ENCODE measurements at regions not wholly inside any gene's neighbourhood (a gene's known extent, or its start where the extent isn't known, plus 50 kb on each side); places are given as distances from the start of the nearest gene placed in this dataset.

DNA sequence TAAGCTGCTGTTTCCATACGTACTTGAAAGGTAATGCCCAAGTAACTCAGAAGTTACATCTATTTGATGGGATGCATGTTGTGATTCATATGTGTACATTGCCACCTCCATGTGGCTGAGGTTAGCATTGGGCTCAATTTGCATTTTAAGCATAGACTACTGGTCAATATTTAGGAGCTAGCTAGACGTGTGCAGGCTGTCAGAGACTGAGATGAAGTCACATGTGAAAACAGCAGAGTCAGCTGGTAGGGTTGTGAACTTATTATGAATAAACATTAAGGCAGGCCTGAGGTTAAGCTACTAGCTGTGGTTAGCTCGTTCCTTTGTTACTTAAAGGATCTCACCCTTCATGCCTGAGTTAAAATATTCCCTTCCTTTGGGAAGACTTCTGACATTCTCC is 114.5 kb upstream of the MTNR1B start:
- no peak for TF ChIP-seq POLR2A (IDR thresholded peaks at IDR 0.05; ENCODE audit: low read depth, low read length)
- no peak for TF ChIP-seq POLR2AphosphoS5 (IDR thresholded peaks at IDR 0.05; ENCODE audit: low read depth, low read length)
- no peak for TF ChIP-seq TAF1 (IDR thresholded peaks at IDR 0.05; ENCODE audit: borderline replicate concordance, low read depth, low read length)
- FAIRE-seq (no peak), DNase-seq (ENCODE audit: insufficient read length) (no peak)

DNA sequence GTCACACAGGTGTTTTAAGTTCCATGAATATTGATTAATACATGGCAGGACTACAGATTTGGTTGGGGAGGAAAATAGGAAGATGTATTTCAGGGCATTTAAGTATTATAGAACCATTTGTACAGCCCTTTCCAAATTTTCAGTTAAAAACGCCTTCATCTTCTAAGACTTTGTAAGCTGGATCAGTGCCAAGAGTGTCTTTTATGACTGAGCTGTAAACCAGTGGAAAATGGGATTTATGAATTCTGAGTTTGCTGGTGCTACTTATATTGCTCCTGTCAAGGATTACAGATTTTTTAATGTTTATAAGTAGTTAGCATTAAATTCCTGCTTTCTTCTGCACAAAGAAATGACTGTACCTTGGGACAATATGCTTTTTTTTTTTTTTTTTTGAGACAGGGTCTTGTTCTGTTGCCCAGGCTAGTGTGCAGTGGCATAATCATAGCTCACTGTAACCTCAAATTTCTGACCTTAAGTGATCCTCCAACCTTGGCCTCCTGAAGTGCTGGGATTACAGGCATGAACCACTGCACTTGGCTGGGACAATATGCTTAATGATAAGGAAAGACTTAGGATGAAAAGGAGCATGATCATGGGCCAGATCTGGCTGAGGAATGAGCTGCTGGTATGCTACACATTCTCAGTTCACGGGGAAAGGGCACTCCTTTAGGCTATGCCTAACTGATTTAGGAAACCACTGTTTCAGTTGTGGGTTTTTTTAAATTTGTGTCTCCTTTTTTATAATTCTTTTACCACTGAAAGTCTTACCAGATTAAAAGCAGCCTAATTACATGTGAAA is 113.6 kb upstream of the MTNR1B start:
- TF ChIP-seq TAF1 (IDR thresholded peaks at IDR 0.05; ENCODE audit: borderline replicate concordance, low read depth, low read length) (no peak), POLR2AphosphoS5 (IDR thresholded peaks at IDR 0.05; ENCODE audit: low read depth, low read length) (no peak), POLR2A (IDR thresholded peaks at IDR 0.05; ENCODE audit: low read depth, low read length) (no peak)
- no peak for DNase-seq (ENCODE audit: insufficient read length)
- no peak for FAIRE-seq

DNA sequence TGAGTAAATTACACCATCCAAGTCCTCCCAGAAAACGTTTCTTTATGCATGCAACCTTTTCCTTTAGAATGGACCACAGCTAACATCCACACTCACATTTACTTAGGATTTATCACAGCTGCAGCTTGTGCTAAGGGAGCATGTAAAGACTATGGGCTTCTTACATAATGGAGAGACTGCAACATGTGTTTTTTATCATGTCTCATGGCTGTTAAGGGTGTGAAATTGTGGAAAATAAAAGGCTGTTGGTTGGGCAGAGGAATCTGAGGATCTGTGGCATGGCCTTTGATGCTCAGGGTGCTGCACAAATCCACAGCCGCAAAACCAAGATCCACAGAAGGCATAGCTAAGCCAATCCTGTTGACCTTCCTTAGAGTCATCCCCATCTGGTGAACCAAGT is 112.0 kb upstream of the MTNR1B start:
- DNase-seq (ENCODE audit: insufficient read length) = no peak
- FAIRE-seq = no peak
- no peak for TF ChIP-seq TAF1 (IDR thresholded peaks at IDR 0.05; ENCODE audit: borderline replicate concordance, low read depth, low read length)
- no peak for TF ChIP-seq POLR2AphosphoS5 (IDR thresholded peaks at IDR 0.05; ENCODE audit: low read depth, low read length)
- no peak for TF ChIP-seq POLR2A (IDR thresholded peaks at IDR 0.05; ENCODE audit: low read depth, low read length)

DNA sequence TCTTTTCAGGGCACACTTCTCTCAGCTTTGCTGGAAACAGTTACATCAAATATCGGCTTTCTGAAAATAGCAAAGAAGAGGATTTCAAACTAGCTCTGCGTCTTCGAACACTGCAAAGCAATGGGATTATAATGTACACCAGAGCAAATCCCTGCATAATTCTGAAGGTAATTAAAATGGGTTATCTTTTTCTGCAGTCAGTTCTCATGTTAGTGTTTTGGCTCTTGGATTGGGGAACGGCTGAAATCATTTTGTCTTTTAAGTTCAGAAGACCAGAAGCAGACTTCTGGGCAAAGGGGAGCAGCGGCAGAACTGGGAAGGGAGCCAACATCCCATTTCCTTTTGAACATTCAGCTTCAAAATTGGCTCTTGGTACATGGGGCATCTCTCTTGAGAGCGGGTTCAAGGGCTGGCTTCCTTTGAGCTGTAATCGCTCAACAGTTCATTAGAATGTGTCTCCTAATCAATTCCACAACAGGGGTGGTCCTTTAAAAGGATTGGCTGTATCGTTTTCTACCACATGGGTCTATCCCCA is 110.2 kb upstream of the MTNR1B start:
- TF ChIP-seq POLR2AphosphoS5 (IDR thresholded peaks at IDR 0.05; ENCODE audit: low read depth, low read length) = no peak
- TF ChIP-seq POLR2A (IDR thresholded peaks at IDR 0.05; ENCODE audit: low read depth, low read length) = no peak
- no peak for DNase-seq (ENCODE audit: insufficient read length)
- no peak for FAIRE-seq

DNA sequence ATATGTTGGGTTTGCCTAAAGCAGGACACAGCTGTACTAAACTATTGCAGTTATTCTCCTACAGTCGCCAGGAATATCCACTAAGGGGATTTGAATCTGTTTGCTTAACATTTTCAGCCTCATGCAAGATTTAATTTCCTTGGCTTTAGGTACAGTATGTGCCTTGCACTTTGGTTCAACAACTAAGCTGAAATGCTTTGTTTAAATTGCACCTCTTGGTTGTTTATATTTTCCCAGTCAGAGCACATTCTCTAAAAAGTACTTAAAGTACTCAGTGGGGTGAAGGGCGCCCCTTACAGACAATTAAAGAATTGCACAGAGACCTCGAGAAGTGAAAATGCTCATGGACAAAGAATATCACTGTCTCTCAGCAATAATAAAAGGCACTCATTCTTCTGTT is 107.8 kb upstream of the MTNR1B start:
- no peak for TF ChIP-seq POLR2A (IDR thresholded peaks at IDR 0.05; ENCODE audit: low read depth, low read length)
- no peak for TF ChIP-seq POLR2AphosphoS5 (IDR thresholded peaks at IDR 0.05; ENCODE audit: low read depth, low read length)
- TF ChIP-seq TAF1 (IDR thresholded peaks at IDR 0.05; ENCODE audit: borderline replicate concordance, low read depth, low read length) = no peak
- FAIRE-seq (no peak), DNase-seq (ENCODE audit: insufficient read length) (no peak)

DNA sequence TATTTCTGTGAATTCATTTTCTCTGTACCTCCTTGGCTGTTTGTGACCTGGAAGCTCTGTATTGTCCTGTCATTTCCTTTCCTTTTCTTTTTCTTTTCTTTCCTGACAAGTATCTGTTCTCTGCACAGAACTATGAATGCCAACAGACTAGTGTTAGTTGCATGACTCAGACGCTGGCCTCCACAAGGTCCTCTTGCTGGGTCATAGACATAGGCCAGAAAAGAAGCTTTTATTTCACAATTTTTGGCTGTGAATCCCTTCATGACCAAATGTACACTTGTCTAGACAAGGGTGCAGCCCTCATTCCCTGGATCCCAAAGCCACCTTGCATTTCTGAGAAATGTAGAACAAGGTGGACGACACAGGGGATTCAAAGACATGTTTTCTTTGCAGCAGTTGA is 104.1 kb upstream of the MTNR1B start:
- TF ChIP-seq TAF1 (IDR thresholded peaks at IDR 0.05; ENCODE audit: borderline replicate concordance, low read depth, low read length) = no peak
- TF ChIP-seq POLR2A (IDR thresholded peaks at IDR 0.05; ENCODE audit: low read depth, low read length) = no peak
- no peak for TF ChIP-seq POLR2AphosphoS5 (IDR thresholded peaks at IDR 0.05; ENCODE audit: low read depth, low read length)
- FAIRE-seq = no peak
- no peak for DNase-seq (ENCODE audit: insufficient read length)

DNA sequence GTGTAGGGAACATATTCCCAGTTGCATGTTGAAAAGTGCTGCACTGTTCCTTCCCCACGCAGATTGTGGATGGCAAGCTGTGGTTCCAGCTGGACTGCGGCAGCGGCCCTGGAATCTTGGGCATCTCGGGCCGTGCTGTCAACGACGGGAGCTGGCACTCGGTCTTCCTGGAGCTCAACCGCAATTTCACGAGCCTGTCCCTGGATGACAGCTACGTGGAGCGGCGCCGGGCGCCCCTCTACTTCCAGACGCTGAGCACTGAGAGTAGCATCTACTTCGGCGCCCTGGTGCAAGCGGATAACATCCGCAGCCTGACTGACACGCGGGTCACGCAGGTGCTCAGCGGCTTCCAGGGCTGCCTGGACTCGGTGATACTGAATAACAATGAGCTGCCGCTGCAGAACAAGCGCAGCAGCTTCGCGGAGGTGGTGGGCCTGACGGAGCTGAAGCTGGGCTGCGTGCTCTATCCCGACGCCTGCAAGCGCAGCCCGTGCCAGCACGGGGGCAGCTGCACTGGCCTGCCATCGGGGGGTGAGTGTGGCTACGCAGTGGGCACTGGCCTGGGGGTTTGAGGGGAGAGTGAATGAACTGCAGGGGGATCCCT is 102.7 kb upstream of the MTNR1B start:
- TF ChIP-seq TAF1 (IDR thresholded peaks at IDR 0.05; ENCODE audit: borderline replicate concordance, low read depth, low read length) (no peak), POLR2A (IDR thresholded peaks at IDR 0.05; ENCODE audit: low read depth, low read length) (no peak), POLR2AphosphoS5 (IDR thresholded peaks at IDR 0.05; ENCODE audit: low read depth, low read length) (no peak)
- DNase-seq (ENCODE audit: insufficient read length) = no peak
- FAIRE-seq = no peak

DNA sequence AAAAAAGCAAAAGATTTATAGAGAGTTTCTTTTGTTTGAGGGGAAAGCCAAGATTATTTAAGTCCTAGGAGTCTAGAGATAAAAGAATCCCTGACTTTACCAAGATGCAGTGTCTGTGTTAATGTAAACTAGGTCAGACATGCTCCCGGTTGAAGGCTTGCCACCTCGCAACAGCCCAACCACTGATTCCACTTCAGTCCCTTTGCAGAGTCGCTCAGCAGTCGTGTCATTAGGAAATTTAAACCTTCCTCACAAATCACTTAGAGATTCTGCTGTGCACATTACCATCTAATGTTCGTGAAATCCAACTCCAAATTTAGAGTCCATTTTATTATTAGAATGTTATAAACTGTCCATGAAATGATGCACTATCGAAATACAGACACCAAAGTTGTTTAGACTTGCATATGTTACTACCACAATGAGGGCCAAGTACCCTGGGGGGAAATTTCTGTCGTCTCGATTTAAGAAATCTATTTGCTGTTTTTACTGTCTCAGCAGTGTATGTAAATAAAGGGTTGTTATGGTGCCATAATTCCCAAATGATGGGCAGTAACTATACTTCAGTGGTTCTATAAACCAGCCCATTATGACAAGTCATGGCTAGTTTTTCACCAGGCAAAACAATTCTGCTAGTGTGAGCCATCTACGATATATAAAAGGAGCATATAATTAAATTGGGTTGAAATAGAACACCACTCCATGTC is 101.4 kb upstream of the MTNR1B start:
- FAIRE-seq (no peak), DNase-seq (ENCODE audit: insufficient read length) (no peak)
- TF ChIP-seq POLR2AphosphoS5 (IDR thresholded peaks at IDR 0.05; ENCODE audit: low read depth, low read length) (no peak), POLR2A (IDR thresholded peaks at IDR 0.05; ENCODE audit: low read depth, low read length) (no peak), TAF1 (IDR thresholded peaks at IDR 0.05; ENCODE audit: borderline replicate concordance, low read depth, low read length) (no peak)

DNA sequence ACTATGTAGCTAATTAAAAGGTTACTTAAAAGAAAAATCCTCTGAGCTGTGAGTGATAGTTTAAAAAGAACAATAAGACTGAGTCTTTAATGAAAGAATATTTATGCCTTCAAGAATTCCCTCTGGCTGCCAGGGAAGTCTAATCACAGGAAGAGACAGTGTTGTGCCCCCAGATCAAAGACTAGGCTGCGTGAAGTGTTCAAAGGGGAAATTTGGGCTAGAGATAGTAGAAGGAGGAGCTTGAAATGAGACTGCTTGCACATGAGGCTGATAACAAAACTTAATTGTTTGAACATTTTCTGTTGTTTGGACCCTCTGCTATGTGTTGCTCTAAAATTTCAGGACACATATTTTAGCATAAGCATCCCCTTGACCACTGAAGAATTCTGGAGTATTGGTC is 99.7 kb upstream of the MTNR1B start:
- DNase-seq (ENCODE audit: insufficient read length) = no peak
- TF ChIP-seq POLR2AphosphoS5 (IDR thresholded peaks at IDR 0.05; ENCODE audit: low read depth, low read length) (no peak), TAF1 (IDR thresholded peaks at IDR 0.05; ENCODE audit: borderline replicate concordance, low read depth, low read length) (no peak), POLR2A (IDR thresholded peaks at IDR 0.05; ENCODE audit: low read depth, low read length) (no peak)
- no peak for FAIRE-seq

DNA sequence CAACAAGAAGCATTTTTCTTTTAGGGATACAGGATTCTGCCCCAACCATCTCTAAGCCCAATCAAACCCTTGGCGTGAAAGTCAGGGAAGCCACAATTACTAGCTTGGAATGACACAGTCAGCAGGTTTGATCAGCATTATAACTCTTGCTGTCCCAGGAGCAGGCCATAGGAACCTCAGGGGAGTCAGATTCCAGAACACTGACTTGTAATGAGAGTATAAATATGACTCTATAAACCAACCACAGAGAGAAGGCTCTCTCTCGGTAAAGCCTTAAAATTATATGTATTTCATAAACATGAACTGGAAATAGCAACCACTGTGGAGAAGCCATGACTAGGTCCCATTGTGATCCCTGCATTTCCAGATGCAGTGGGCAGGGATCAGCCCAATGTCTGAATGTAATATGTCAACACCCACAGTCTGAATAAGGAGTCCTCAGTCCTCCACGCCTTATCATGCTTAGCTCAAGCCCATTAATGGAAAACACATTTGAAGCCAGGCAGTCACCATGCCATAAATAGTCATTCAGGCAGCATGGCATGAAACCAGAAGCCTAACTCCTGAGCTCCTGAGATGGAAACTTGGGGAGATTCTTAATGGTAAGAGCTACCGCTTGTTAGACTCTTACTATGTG is 99.1 kb upstream of the MTNR1B start:
- TF ChIP-seq POLR2AphosphoS5 (IDR thresholded peaks at IDR 0.05; ENCODE audit: low read depth, low read length) = no peak
- FAIRE-seq (no peak), DNase-seq (ENCODE audit: insufficient read length) (no peak)

DNA sequence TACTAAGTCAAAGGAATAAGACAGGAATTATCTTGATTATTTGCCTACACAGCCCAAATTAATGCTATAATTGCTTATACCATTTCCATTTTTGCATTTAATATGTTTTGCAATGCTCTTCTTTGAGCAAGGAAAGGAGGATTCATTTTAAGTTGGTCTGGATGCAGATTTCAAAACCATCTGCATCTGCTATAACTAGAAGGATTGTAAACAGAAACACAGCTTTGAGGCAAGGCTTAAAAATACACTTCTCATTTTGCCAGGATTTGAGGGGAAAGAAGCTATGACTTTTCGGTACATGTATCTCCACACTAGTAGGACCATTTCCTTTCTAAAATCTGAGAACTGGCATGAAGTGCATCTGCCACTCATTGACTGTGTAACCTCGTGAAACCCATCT is 95.9 kb upstream of the MTNR1B start:
- TF ChIP-seq POLR2A (IDR thresholded peaks at IDR 0.05; ENCODE audit: low read depth, low read length) (no peak), POLR2AphosphoS5 (IDR thresholded peaks at IDR 0.05; ENCODE audit: low read depth, low read length) (no peak), TAF1 (IDR thresholded peaks at IDR 0.05; ENCODE audit: borderline replicate concordance, low read depth, low read length) (no peak)
- FAIRE-seq = no peak
- DNase-seq (ENCODE audit: insufficient read length) = no peak
